Spleen (tissue), 7 donors: ENCODE measurements at regions not wholly inside any gene's neighbourhood (a gene's known extent, or its start where the extent isn't known, plus 50 kb on each side); places are given as distances from the start of the nearest gene placed in this dataset.

Experiments used
- CTCF ChIP-seq, 11 experiments: fragments of 200-600 bp in 7 of 11; fragments of 450-650 bp in 4 of 11; sonication (generic) in 4 of 11; IDR thresholded peaks in 8 of 11; conservative IDR thresholded peaks in 3 of 11; 1 replicate in 7 of 11; 2 replicates in 4 of 11; pipeline versions ENCODE4 v1.4.0 to v1.8.0; 2016 to 2021; ENCODE audit warnings: antibody characterized with exemption in 11 of 11, inconsistent platforms in 4 of 11, mild to moderate bottlenecking in 1 of 11
- POLR2A ChIP-seq, 3 donors: fragments of 450-650 bp; IDR thresholded peaks; one replicate each; pipeline ENCODE4 v1.5.1; 2017; ENCODE audit warnings: antibody characterized with exemption in 3 of 3, mild to moderate bottlenecking in 1 of 3
- POLR2AphosphoS5 ChIP-seq, 3 donors: sonication (generic); formaldehyde crosslinking; IDR thresholded peaks; one replicate each; pipeline ENCODE4 v1.5.1; 2017; ENCODE audit warnings: antibody characterized with exemption in 3 of 3
- donor health status: DM: no; HTN: no; CAD: no; lungs with moderate emphysema.
- donor health status: DM: no; HTN: no; CAD: no.
- donor health status: DM: no; HTN: no; CAD: no.

GRCh38 chrX:45801554-45801953, 600.9 kb upstream of the DIPK2B start:
- no peak for TF ChIP-seq POLR2A (IDR thresholded peaks at IDR 0.05)
- peak in 6 of 11 experiments; percentile 20 to 49 (median 38) for TF ChIP-seq CTCF (IDR thresholded peaks at IDR 0.05 in 8 of 11, conservative IDR thresholded peaks at IDR 0.05 in 3 of 11)
- no peak for TF ChIP-seq POLR2AphosphoS5 (IDR thresholded peaks at IDR 0.05)
